ENCODE measurements at regions not wholly inside any gene's neighbourhood (a gene's known extent, or its start where the extent isn't known, plus 50 kb on each side); places are given as distances from the start of the nearest gene placed in this dataset.

GRCh38 chr5:9953691-9954090 lies 296.0 kb downstream of the ATPSCKMT start:
- no peak for DNase-seq (ENCODE audit: low spot score)
- CTCF ChIA-PET (ENCODE audit: low intra/inter-chr PET ratio, low total read pairs) = no interaction called here
- Histone ChIP-seq H3K4me1 (ENCODE audit: insufficient read depth, low read length) (no peaks in the 10 kb centered on the region), H3K9me3 (ENCODE audit: low read length) (no peaks in the 10 kb centered on the region), H3K79me2 (ENCODE audit: insufficient read depth, low read length) (no peaks in the 10 kb centered on the region), H2AFZ (ENCODE audit: low read length) (no peak overlapping the region), H3K27me3 (ENCODE audit: control insufficient read depth in 1 of 2, insufficient read depth in 2 of 2, low read length in 2 of 2) (peaks cover 0 to 6% of the 10 kb centered on the region in 2 experiments; a peak in 1 of 5 replicates), H4K20me1 (ENCODE audit: insufficient read depth, low read length) (no peaks in the 10 kb centered on the region), H3K9ac (ENCODE audit: insufficient read depth, low read depth, low read length) (no peak overlapping the region), H3K4me3 (replicated peaks in 1 of 3; ENCODE audit: insufficient read depth in 1 of 3, low read depth in 2 of 3, low read length in 3 of 3) (no peak overlapping the region), H3K36me3 (replicated peaks in 1 of 2; ENCODE audit: control insufficient read depth in 1 of 2, insufficient read depth in 2 of 2, low read length in 2 of 2) (no peaks in the 10 kb centered on the region), H3K4me2 (ENCODE audit: low read depth, low read length) (no peak overlapping the region), H3K27ac (ENCODE audit: extremely low read length, insufficient read depth, low read length) (no peak overlapping the region)
- intact Hi-C loops (cut with micrococcal nuclease; ENCODE audit: unreplicated experiment) = no loop called here
- in situ Hi-C loops (cut with HindIII; ENCODE audit: extremely low pct_ligation_motif_present, low pct_unique_long_range_greater_than_20kb) = no loop called here
- FAIRE-seq = no peak
- 0% methylated on average over 2 of the region's 2 CpGs for WGBS (ENCODE audit: low lambda C conversion rate)
- POLR2A ChIA-PET = no interaction called here
- no TSS peak for BruUV-seq (replicated peaks)
- no peak for ATAC-seq
- TF ChIP-seq ZNF567 (CRISPR knock-in tag; IDR thresholded peaks at IDR 0.05; ENCODE audit: borderline replicate concordance) = no peak
- no peak for TF ChIP-seq PBX3 (CRISPR knock-in tag; IDR thresholded peaks at IDR 0.05; ENCODE audit: borderline replicate concordance)
- no peak for TF ChIP-seq ZNF841 (CRISPR knock-in tag; IDR thresholded peaks at IDR 0.05; ENCODE audit: borderline replicate concordance)
- no peak for TF ChIP-seq GATAD1 (CRISPR knock-in tag; IDR thresholded peaks at IDR 0.05)
- no peak for TF ChIP-seq ATF7 (IDR thresholded peaks at IDR 0.05)
- no peak for TF ChIP-seq ATF7 (CRISPR knock-in tag; IDR thresholded peaks at IDR 0.05)
- TF ChIP-seq MIER2 (CRISPR knock-in tag; IDR thresholded peaks at IDR 0.05) = no peak
- no peak for TF ChIP-seq JDP2 (CRISPR knock-in tag; IDR thresholded peaks at IDR 0.05; ENCODE audit: borderline replicate concordance)
- TF ChIP-seq ZKSCAN8 (CRISPR knock-in tag; IDR thresholded peaks at IDR 0.05; ENCODE audit: borderline replicate concordance) = no peak
- TF ChIP-seq ATF6 (CRISPR knock-in tag; conservative IDR thresholded peaks at IDR 0.05) = no peak
- TF ChIP-seq ZNF275 (CRISPR knock-in tag; IDR thresholded peaks at IDR 0.05; ENCODE audit: borderline replicate concordance) = no peak
- no peak for TF ChIP-seq ZFYVE20 (CRISPR knock-in tag; IDR thresholded peaks at IDR 0.05; ENCODE audit: borderline replicate concordance, low read depth)
- no peak for TF ChIP-seq AGO1 (IDR thresholded peaks at IDR 0.05; ENCODE audit: low read depth, low read length, poor library complexity, severe bottlenecking)
- TF ChIP-seq HOXA3 (CRISPR knock-in tag; IDR thresholded peaks at IDR 0.05) = no peak
- no peak for TF ChIP-seq KAT8 (CRISPR knock-in tag; IDR thresholded peaks at IDR 0.05)
- no peak for TF ChIP-seq ZNF816 (CRISPR knock-in tag; IDR thresholded peaks at IDR 0.05; ENCODE audit: borderline replicate concordance)
